ENCODE measurements at regions not wholly inside any gene's neighbourhood (a gene's known extent, or its start where the extent isn't known, plus 50 kb on each side); places are given as distances from the start of the nearest gene placed in this dataset.

- TF ChIP-seq CTCF (IDR thresholded peaks at IDR 0.05) (no peak), SIN3A (IDR thresholded peaks at IDR 0.05; ENCODE audit: borderline replicate concordance, insufficient read depth, low read depth, low read length) (no peak)
Measured at GRCh38 chr6:112477125-112477524, 130.0 kb downstream of the RFPL4B start.
